Naive thymus-derived CD8-positive, alpha-beta T cell (primary cell): ENCODE measurements at regions not wholly inside any gene's neighbourhood (a gene's known extent, or its start where the extent isn't known, plus 50 kb on each side); places are given as distances from the start of the nearest gene placed in this dataset.

Experiments used
- ATAC-seq, 2 donors: fragments of 150-1000 bp; cut with Tn5 transposase in 1 of 2; sonication (Bioruptor Pico), chemical (Tn5 transposase) in 1 of 2; 1 replicate in 1 of 2; 2 replicates in 1 of 2; pipeline ENCODE4 v1.10.0; 2021; ENCODE audit warnings: mild to moderate bottlenecking in 2 of 2, moderate library complexity in 2 of 2
- POLR2A ChIA-PET: fragments of 350-600 bp; sonication (Branson Sonifier 250); formaldehyde crosslinking; loops from one replicate; lab custom pipeline; 2021; ENCODE audit warnings: antibody characterized with exemption; lab: Charles Lee
- DNase-seq, 10 donors: peaks; one replicate each; pipeline versions ENCODE4 v3.0.0 to v3.0.0-alpha.2; 2020 to 2022
- H3K27ac Mint-ChIP-seq, 10 donors: one replicate each; pipeline ENCODE4 v1.8.0; 2020 to 2022; ENCODE audit warnings: mild to moderate bottlenecking in 10 of 10, mixed read lengths in 10 of 10, moderate library complexity in 4 of 10, inconsistent platforms in 1 of 10
- H3K27me3 Mint-ChIP-seq, 5 donors: one replicate each; pipeline ENCODE4 v1.8.0; 2021 to 2022; ENCODE audit warnings: mixed read lengths in 5 of 5
- H3K36me3 Mint-ChIP-seq, 3 donors: one replicate each; pipeline ENCODE4 v1.8.0; 2020 to 2022; ENCODE audit warnings: mixed read lengths in 3 of 3, mild to moderate bottlenecking in 2 of 3, inconsistent platforms in 1 of 3
- H3K4me1 Mint-ChIP-seq, 4 donors: one replicate each; pipeline ENCODE4 v1.8.0; 2021 to 2022; ENCODE audit warnings: mixed read lengths in 4 of 4
- H3K4me3 Mint-ChIP-seq, 10 donors: one replicate each; pipeline ENCODE4 v1.8.0; 2020 to 2022; ENCODE audit warnings: mild to moderate bottlenecking in 10 of 10, mixed read lengths in 10 of 10, moderate library complexity in 6 of 10, inconsistent platforms in 1 of 10
- H3K9me3 Mint-ChIP-seq, 9 donors: one replicate each; pipeline ENCODE4 v1.8.0; 2020 to 2022; ENCODE audit warnings: mixed read lengths in 9 of 9, mild to moderate bottlenecking in 3 of 9, inconsistent platforms in 1 of 9, moderate library complexity in 1 of 9

DNA sequence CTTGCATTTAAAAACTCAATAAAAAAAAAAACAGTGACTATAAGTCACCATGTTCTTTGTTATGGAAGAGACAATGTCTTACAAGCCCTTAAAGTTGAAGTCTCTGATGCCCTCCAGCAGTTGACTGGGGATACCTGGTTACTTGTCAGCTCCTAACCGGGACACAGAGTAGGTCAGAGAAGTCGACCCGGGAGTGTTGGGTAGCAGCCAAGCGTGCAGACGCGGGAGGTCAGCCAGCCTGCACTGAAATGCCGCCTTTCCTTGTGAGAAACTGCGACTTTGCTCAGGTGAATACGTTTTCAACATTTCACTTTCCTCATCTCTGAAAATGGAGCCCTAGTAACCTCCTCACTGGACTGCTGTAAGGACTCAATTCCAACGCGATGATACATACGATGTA lies 81.8 kb downstream of the F11 start:
- Mint-ChIP-seq H3K36me3 (no peaks in the 10 kb centered on the region), H3K9me3 (peaks cover 0 to 6% (median 0%) of the 10 kb centered on the region in 9 donors), H3K4me1 (no peaks in the 10 kb centered on the region), H3K27me3 (peaks cover 3 to 11% (median 9%) of the 10 kb centered on the region in 5 donors), H3K4me3 (no peak overlapping the region), H3K27ac (no peak overlapping the region)
- no peak for DNase-seq
- no peak for ATAC-seq
- POLR2A ChIA-PET = no interaction called here

DNA sequence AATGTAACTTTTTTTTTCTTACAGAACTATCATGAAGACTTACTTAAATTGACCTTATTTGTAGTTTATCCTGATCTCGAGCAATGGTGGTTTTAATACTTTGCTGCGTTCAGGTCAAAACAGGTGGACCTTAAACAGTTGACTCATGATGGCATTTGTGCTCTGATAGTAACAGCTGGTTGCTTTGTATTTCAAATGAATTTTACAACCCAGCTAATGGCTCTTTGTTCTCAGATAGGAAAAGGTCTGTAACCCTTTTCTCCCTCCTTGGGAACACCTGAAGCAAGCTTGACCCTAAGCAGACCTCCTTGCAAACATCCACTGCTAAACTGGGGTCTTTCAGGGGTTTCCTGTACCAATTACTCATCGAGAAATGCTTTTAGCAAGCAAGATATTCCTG lies 79.2 kb downstream of the F11 start:
- POLR2A ChIA-PET = no interaction called here
- Mint-ChIP-seq H3K9me3 (peaks cover 0 to 3% (median 0%) of the 10 kb centered on the region in 9 donors), H3K27ac (no peak overlapping the region), H3K4me3 (no peak overlapping the region), H3K27me3 (peaks cover 5 to 15% (median 8%) of the 10 kb centered on the region in 5 donors), H3K36me3 (no peaks in the 10 kb centered on the region), H3K4me1 (no peaks in the 10 kb centered on the region)
- DNase-seq (no peak), ATAC-seq (no peak)

DNA sequence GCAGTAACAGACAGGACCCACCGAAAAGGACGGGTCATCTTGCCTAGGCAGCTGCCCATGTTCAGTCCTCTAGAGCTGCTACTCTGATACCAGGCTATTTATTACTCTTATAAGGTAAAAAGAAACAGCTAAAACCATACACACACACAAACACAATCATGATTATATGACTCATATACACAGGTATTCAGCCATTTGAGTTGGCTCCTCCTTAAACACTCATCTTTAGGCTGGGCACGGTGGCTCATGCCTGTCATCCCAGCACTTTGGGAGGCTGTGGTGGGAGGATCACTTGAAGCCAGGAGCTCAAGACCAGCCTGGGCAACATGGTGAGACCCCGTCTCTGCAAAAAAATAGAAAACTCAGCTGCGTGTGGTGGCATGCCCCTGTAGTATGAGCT lies 76.6 kb downstream of the F11 start:
- no peak overlapping the region for H3K4me3 Mint-ChIP-seq
- DNase-seq (no peak), ATAC-seq (no peak)
- no peaks in the 10 kb centered on the region for H3K36me3 Mint-ChIP-seq
- H3K27me3 Mint-ChIP-seq = peaks cover 5 to 30% (median 10%) of the 10 kb centered on the region in 5 donors
- H3K9me3 Mint-ChIP-seq = peaks cover 0 to 3% (median 0%) of the 10 kb centered on the region in 9 donors
- H3K27ac Mint-ChIP-seq = no peak overlapping the region
- POLR2A ChIA-PET = no interaction called here
- no peaks in the 10 kb centered on the region for H3K4me1 Mint-ChIP-seq

DNA sequence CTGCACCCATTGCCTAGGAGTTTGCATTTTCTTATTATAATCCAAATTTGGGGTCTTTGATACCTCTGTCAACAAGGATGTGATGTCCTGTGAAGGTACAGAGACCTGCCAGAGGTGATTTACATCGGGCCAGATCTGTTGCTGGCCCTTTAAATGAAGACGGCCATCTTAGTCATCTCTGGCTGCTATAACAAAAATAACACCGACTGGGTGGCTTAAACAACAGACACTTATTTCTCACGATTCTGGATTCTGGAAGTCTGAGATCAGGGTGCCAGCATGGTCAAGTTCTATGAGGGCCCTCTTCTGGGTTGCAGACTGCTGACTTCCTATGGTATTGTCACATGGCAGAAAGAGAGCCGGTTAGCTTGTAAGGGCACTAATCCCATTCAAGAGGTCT lies 75.7 kb downstream of the F11 start:
- H3K27ac Mint-ChIP-seq = no peak overlapping the region
- H3K36me3 Mint-ChIP-seq = no peaks in the 10 kb centered on the region
- peaks cover 5 to 30% (median 10%) of the 10 kb centered on the region in 5 donors for H3K27me3 Mint-ChIP-seq
- H3K9me3 Mint-ChIP-seq = peaks cover 0 to 3% (median 0%) of the 10 kb centered on the region in 9 donors
- no peak overlapping the region for H3K4me3 Mint-ChIP-seq
- ATAC-seq (no peak), DNase-seq (no peak)
- POLR2A ChIA-PET = no interaction called here
- no peaks in the 10 kb centered on the region for H3K4me1 Mint-ChIP-seq
